ENCODE measurements at regions not wholly inside any gene's neighbourhood (a gene's known extent, or its start where the extent isn't known, plus 50 kb on each side); places are given as distances from the start of the nearest gene placed in this dataset.
A peak's percentile ranks its signal among the peaks of the same experiment; 100 is the strongest.

- no peak overlapping the region for H3K4me3 ChIP-seq (replicated peaks in 1 of 2; ENCODE audit: low read depth in 2 of 2, low read length in 2 of 2)
- TF ChIP-seq CTCF (IDR thresholded peaks at IDR 0.05; ENCODE audit: low read depth, low read length), result no peak
- peak; percentile 5 to 31 for DNase-seq (ENCODE audit: low read depth in 2 of 2)
Observed at GRCh38 chr12:25052196-25052913, 103.5 kb upstream of the BCAT1 start.

GRCh38 chr12:25051656-25052195, 102.8 kb upstream of the BCAT1 start:
- DNase-seq (ENCODE audit: low read depth in 2 of 2), result no peak
- no peak overlapping the region for H3K4me3 ChIP-seq (replicated peaks in 1 of 2; ENCODE audit: low read depth in 2 of 2, low read length in 2 of 2)
- TF ChIP-seq CTCF (IDR thresholded peaks at IDR 0.05; ENCODE audit: low read depth, low read length), result no peak

- no peak overlapping the region for H3K4me3 ChIP-seq (replicated peaks in 1 of 2; ENCODE audit: low read depth in 2 of 2, low read length in 2 of 2)
- DNase-seq (ENCODE audit: low read depth in 2 of 2), result no peak
- TF ChIP-seq CTCF (IDR thresholded peaks at IDR 0.05; ENCODE audit: low read depth, low read length), result no peak
Observed at GRCh38 chr12:25051171-25051570, 102.3 kb upstream of the BCAT1 start.

GRCh38 chr12:25045869-25046268, 97.0 kb upstream of the BCAT1 start:
- no peak for TF ChIP-seq CTCF (IDR thresholded peaks at IDR 0.05; ENCODE audit: low read depth, low read length)
- H3K4me3 ChIP-seq (replicated peaks in 1 of 2; ENCODE audit: low read depth in 2 of 2, low read length in 2 of 2), result no peak overlapping the region
- no peak for DNase-seq (ENCODE audit: low read depth in 2 of 2)

GRCh38 chr12:25041006-25041741, 92.3 kb upstream of the BCAT1 start:
- TF ChIP-seq CTCF (IDR thresholded peaks at IDR 0.05; ENCODE audit: low read depth, low read length), result no peak
- no peak for DNase-seq (ENCODE audit: low read depth in 2 of 2)
- no peak overlapping the region for H3K4me3 ChIP-seq (replicated peaks in 1 of 2; ENCODE audit: low read depth in 2 of 2, low read length in 2 of 2)

- TF ChIP-seq CTCF (IDR thresholded peaks at IDR 0.05; ENCODE audit: low read depth, low read length), result no peak
- no peak for DNase-seq (ENCODE audit: low read depth in 2 of 2)
- no peak overlapping the region for H3K4me3 ChIP-seq (replicated peaks in 1 of 2; ENCODE audit: low read depth in 2 of 2, low read length in 2 of 2)
Observed at GRCh38 chr12:25040593-25040992, 91.7 kb upstream of the BCAT1 start.
